ENCODE measurements at regions not wholly inside any gene's neighbourhood (a gene's known extent, or its start where the extent isn't known, plus 50 kb on each side); places are given as distances from the start of the nearest gene placed in this dataset.
"Not testable (repeated sequence)": the region's sequence is repeated elsewhere in the genome, so short reads cannot be mapped to it uniquely, and the experiment has no call there.

DNA sequence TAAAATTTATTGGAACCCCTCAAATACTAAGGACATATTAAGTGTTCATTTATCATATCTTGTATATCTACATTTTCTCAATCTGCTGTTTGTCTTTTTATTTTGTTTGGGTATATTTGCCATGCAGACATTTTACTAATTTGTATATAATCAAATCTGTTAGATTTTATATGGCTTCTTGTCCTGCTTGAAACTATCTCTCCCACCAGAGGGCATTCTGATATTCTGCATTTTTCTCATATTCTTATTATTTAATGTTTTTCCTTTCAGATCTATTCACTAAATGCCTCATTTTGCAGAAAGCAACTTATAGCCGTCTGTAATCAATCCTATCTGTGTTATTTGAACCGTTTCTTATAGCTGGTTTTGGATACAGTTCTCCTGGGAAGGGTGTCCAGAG, 745.5 kb downstream of the LRRIQ3 start:
- DNase-seq = no peak

DNA sequence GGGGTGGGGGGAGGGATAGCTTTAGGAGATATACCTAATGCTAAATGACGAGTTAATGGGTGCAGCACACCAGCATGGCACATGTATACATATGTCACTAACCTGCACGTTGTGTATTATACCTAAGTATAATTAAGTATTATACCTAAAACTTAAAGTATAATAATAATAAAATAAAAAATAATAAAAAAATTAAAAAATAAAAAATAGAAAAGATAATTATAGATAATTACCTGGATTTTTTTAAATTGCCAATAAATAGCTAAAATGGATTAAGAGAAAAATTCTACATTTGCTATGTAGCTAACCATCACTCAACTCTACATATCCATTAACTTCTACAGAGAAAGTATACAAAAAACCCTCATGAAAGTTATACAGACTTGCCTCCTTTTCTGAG, 747.3 kb downstream of the LRRIQ3 start:
- not testable (repeated sequence) for DNase-seq

- no peak for DNase-seq
Measured at GRCh38 chr1:73411479-73411878, 786.5 kb downstream of the LRRIQ3 start.

DNA sequence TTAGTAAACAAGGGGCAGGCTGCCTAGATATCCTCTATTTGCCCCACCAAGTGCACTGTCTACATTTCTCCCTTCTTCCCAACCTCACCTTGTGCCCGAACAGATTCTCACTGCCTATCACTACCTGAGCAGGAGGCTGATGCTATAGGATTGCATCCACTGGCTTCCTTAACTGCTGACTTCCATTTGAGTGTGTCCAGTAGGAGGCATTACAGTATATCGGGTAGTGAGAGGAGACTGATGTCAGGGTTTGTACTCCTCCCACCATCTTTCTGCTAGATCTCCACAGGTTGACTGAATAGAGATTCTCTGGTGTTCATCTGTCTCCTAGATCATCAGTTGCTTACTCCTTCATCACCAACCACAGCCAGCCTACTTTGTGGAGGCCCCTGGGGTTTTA, 796.3 kb downstream of the LRRIQ3 start:
- DNase-seq = no peak

DNA sequence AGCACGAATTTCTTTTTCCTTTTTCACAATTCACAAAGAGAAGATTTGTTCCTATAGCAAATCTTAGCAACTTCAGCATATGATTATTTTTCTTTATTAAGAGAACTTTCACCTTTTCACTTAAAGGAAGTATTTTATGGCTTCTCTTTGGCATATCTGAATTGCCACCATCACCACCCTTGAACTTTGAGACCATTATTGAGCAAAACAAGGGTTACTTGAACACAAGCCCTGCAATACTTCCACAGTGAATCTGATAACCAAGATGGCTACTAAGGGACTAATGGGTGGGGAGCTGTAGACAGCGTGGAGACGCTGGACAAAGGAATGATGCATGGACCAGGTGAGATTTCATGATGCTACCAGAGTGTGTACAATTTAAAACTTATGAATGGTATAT, 815.0 kb downstream of the LRRIQ3 start:
- DNase-seq = no peak

DNA sequence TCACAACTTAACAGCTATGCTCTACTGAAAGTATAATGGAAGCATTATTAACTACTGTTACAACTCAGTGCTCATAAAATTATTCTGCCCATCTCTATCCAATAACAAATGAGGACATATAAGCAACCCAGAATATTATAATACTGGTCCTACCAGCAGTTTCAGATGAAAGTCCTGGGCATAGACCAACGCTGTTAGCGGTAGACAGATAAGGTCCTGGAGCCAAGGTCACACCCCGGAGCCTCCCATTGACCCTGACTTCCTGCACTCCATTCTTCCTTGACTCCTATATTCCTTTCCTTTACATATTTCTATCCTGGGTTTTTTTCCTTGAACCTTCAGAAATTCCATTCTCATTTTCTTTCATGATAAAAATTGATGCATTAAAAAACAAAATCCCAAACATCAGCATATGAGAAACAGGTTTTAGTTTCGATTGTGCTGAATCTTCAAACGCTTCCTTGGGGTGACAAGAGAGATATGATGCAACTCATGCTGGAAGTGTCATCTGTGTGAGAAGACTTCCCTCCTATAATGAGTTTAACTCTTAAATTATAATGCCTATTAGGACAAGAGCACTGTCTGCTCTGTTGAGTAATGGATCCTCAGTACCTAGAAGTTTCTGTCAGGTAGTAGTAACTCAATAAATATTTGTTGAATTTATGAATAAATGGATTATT, 831.1 kb downstream of the LRRIQ3 start:
- DNase-seq = no peak

- no peak for DNase-seq
Measured at GRCh38 chr1:73359001-73359400, 839.0 kb downstream of the LRRIQ3 start.

GRCh38 chr1:73356485-73356884, 841.5 kb downstream of the LRRIQ3 start:
- no peak for DNase-seq

GRCh38 chr1:73343947-73344346, 854.0 kb downstream of the LRRIQ3 start:
- no peak for DNase-seq

GRCh38 chr1:73333847-73334503, 864.0 kb downstream of the LRRIQ3 start:
- no peak for DNase-seq

GRCh38 chr1:73331726-73332125, 866.2 kb downstream of the LRRIQ3 start:
- no peak for DNase-seq

- DNase-seq = no peak
Measured at GRCh38 chr1:73327998-73328397, 870.0 kb downstream of the LRRIQ3 start.

- no peak for DNase-seq
Measured at GRCh38 chr1:73327180-73327793, 870.7 kb downstream of the LRRIQ3 start.

DNA sequence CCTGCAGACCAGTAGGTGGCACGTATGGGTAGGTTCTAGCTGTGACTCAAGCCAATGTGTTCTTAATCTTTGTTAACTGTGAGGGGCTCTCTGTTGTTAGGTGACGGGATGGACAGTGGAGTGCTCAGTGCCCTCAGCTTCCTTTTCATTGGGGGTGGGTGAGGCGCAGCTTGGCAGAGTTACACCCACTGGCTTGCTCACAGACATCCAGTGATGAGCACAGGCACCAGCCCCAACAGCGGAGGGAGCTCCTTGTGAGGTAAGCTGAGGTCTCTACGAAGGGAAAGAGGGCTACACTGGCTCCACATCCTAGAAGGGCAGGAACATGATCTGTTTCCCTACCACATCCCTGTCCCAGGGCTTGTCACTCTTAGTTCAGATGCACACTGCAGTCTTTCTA, 871.3 kb downstream of the LRRIQ3 start:
- no peak for DNase-seq

DNA sequence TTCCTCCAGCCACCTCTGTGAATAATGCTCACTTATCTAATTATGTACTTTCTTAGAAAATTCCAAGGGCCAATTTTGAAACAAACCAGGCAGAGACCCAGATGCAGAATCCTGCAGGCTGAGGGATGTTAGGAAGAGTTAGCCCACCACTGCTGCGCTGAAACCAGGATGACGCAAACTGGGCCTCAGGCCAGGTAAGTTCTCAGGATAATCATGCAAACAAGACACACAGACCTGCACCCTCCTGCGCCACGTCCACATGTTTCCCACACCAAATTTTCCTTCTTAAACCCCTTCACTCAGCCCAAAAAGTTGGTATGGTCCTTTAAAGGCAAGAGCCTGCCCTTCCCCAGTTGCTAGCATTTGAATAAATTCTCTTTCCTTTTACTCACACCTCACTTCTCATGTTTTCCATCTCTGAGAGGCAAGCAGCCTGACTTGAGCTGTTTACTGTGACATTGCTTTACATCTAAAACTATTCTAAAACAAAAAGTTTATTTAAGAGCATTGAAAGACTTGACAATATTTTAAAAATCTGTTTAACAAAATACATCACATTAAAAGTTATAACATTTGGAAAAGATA, 887.1 kb downstream of the LRRIQ3 start:
- DNase-seq = no peak

DNA sequence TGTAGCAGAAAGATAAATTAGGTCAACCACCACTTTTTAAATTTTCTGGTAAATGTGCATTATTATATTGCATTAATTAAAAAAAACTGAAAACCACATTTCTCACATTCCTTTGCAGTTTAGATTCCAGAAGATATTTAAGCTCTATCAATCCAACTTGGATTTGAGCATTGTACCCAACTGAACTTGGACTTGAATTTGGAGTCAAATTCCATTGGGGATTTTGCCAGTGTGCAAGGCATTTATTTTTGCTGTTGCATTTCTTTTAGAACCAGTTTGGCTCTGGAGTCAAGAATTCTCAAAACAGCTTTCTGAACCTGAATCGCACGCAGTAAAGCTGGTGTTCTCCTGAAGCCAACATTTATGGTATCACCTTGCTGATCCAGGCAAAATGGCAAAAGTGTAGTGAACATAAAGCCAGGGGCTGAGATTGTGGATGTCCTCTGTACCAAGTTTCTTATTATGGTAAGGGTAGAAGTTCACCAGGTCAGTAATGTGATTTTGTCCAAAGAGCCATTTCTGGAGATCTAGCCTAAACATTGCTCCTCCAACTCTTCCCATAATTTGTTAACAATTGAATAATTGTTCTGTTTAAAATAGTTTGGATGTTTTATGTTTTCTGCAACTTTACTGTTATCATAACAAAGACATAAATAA, 890.9 kb downstream of the LRRIQ3 start:
- no peak for DNase-seq

- no peak for DNase-seq
Measured at GRCh38 chr1:73273886-73274285, 924.1 kb downstream of the LRRIQ3 start.

GRCh38 chr1:73245196-73245595, 952.8 kb downstream of the LRRIQ3 start:
- DNase-seq = not testable (repeated sequence)

GRCh38 chr1:73218995-73219546, 936.7 kb upstream of the NEGR1 start:
- no peak for DNase-seq

DNA sequence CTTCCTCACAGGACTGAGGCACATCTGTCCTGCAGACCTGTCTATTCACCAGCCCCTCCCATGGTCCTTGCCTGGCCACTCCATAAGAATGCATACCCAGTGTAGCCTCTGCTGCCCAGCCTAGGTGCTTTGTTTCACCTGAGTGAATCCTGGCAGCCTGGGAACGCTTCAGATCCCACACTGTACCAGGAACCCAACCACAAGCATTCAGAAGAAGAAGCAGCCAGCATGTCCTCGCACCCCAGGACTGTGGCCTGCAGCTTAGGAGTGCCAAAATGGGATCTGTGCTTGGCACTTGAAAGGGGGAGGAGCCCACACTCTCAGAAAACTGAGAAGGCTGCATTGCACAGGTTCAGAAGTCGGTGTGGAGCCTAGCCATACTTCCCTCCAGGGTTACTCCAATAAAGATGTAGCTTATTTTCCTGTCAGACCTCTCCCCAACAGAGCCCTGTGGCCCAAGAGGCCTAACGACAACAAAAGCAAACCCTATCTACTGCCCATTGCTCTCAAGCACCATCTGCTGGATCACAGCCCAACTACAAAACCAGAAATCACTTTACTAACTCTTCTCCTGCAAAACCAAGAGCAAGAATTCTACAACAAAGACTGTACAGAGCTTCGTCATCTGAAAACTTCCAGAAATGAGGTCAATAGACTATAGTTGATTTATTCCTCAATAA, 923.1 kb upstream of the NEGR1 start:
- no peak for DNase-seq

DNA sequence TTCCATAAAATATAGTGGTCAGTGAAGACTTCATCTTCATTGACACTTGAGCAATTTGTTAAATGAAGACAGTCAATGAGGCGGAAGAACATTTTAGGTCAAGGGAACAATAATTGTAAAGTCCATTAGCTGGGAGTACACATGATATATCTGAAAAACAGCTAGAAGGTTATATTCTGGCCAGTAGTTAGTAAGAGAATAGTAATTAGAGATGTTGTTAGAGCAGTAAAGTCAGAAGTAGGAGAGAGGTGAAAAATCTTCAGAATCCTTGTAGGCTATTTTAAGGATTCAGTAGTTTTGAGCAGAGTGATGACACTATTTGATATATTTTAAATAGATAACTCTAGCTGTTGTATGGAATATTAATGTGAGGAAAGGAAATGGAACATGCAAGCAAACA, 915.6 kb upstream of the NEGR1 start:
- DNase-seq = no peak

DNA sequence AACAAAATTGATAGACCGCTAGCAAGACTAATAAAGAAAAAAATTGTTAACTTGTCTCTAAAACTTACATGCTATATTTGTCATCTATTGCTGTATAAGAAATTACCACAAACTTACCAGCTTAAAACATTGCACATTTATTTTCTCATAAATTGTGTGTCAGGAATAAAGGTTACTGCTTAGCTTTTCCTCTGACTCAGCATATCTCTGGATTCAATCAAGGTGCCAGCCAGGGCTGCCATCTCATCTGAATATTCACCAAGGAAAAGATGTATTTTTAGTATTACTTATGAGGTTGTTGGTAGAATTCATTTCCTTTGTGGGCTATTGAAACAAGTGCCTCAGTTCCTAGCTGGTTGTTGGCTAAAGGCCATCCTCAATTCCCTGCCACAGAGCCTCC, 912.6 kb upstream of the NEGR1 start:
- no peak for DNase-seq

DNA sequence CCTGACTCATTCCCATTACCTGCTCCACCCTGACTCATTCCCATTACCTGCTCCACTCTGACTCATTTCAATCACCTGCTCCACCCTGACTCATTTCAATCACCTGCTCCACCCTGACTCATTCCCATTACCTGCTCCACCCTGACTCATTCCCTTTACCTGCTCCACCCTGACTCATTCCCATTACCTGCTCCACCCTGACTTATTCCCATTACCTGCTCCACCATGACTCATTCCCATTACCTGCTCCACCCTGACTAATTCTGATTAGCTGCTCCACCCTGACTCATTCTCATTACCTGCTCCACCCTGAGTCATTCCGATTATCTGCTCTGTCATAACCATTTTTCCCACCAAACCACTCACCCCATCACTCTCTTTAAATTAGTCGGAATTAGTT, 901.2 kb upstream of the NEGR1 start:
- DNase-seq = not testable (repeated sequence)

Data from NCI-H1417 treated with DMSO at 0.1 percent for 48 hours (cell line).